NOMO-1 (cell line): ENCODE measurements at regions not wholly inside any gene's neighbourhood (a gene's known extent, or its start where the extent isn't known, plus 50 kb on each side); places are given as distances from the start of the nearest gene placed in this dataset.
A peak's percentile ranks its signal among the peaks of the same experiment; 100 is the strongest.
"Not testable (repeated sequence)": the region's sequence is repeated elsewhere in the genome, so short reads cannot be mapped to it uniquely, and the experiment has no call there.

Experiments used
- DNase-seq, 2 experiments: peaks; one replicate each; lab custom pipeline; 2025; ENCODE audit not compliant: unreplicated experiment in 2 of 2; lab: John Stamatoyannopoulos, UW

GRCh38 chr10:30199376-30200016 lies 140.1 kb upstream of the JCAD start:
- no peak for DNase-seq

- DNase-seq: no peak
These were observed 137.8 kb upstream of the JCAD start for GRCh38 chr10:30197186-30197585.

DNA sequence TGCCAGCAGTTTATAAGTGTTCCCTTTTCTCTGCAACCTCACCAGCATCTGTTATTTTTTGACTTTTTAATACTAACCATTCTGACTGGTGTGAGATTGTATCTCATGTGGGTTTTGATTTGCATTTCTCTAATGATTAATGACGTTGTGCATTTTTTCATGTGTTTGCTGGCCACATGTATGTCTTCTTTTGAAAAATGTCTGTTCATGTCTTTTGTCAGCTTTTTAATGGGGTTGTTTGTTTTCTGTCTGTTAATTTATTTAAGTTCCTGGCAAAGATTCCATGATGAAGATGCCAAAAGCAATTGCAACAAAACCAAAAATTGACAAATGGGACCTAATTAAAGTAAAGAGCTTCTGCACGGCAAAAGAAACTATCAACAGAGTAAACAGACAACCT lies 137.2 kb upstream of the JCAD start:
- not testable (repeated sequence) for DNase-seq

DNA sequence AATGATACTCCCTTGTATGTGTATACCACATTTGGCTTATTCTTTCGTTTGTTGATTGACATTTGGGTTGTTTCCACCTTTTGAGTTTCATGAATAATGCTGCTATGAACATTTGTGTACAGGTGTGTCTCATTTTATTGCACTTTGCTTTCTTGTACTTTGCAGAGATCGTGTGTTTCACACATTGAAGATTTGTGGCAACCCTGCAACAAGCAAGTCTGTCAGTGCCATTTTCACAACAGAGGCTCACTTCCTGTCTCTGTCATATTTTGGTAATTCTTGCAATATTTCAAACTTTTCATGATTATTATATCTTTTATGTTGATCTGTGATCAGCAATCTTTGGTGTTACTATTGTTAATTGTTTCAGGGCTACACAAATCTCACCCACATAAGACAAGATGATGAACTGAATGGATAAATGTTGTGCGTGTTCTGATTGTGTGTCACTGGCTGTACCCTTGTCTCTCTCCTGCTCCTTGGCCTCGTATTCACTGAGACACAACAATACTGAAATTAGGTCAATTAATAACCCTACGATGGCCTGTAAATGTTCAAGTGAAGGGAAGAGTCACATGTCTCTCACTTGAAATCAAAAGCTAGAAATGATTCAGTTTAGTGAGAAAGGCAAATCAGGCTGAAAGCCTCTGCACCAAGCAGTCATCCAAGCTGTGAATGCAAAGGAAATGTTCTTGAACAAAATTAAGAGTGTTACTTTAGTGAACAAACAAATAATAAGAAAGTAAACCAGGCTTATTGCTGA lies 133.6 kb upstream of the JCAD start:
- peak in 1 of 2 experiments; percentile 4 for DNase-seq

GRCh38 chr10:30190577-30191552 lies 131.5 kb upstream of the JCAD start:
- DNase-seq: no peak

DNA sequence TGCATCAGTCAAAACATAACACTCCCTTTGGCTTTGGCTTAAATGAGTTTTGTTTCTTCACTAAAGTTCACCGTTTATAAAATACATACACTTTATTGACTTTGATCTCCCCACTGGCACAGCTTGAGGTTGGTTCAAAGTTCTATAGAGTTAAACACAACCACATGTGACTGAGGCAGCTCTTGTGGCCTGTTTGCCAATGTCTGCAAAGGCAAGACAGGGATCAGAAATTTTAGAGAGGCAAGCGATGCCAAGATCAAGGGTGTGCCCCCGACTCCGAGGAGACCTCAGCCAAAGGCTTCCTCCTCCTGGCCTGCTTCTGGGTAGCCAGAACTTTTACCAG lies 129.8 kb upstream of the JCAD start:
- no peak for DNase-seq

DNA sequence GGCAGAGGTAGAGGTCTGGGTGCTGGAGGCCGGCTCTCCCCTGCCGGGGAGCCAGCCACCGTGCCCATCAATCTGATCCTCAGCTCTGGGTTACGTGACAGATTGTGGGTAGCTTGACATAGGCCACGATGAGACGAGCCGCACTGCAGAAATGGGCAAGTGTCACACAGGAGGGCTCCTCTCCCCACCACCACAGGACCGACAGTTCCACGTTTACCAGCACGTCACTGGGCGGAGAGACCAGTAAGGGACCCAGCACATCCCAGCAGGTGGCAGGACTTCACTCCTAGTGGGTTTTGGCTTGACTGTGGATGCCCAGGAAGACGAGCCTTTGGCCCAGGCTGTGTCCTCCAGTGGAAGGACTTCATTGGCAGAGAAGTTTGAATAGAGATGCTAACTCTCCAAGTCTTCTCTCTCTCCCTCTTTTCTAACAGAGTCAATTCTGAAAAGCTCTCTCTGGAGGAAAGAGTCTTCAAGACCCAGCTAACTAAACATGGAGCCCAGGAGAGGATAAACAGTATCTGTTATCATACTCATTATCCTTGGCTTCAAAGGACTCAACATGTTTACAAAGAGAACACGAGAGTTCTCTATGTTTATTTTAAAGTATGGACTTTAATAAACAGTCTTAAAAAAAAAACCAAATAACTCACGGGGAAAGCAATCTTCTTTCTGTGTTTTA lies 129.3 kb upstream of the JCAD start:
- no peak for DNase-seq

DNA sequence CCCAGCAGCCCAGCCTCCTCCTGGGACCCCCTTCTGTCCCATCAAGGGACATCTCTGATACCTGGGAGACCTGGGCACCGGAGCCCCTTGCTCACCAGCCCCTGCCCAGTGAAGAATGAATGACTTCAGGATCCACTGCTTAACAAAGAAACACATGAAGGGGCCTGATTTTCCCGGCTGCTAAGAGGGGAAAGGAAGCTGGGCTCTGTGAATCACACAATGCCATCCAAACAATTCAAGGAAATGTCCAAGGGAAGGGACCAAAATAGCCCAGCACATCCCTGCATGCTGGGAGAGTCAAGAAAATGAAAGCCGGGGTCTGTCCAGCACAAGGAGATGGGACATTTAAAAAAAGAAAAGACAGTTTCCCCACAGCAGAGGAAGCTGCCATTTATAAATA lies 128.7 kb upstream of the JCAD start:
- no peak for DNase-seq

DNA sequence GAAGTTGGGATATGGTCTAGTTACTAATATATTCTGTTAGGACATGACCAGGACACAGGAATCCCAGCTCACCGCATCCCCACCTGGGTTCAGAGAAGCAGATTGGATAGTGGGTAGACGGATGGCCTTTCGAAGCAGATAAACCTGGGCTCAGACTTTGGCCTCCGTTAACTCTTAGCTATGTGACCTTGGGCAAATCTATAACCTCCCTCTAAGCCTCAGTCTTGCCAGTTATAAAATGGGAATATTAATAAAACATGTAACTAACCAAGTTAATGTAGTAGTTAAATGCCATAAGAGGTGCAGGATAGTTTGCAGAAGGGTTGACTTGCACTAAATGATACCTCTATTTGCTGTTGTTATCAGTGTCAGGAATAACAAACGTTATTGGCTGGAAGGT lies 127.6 kb upstream of the JCAD start:
- no peak for DNase-seq

DNA sequence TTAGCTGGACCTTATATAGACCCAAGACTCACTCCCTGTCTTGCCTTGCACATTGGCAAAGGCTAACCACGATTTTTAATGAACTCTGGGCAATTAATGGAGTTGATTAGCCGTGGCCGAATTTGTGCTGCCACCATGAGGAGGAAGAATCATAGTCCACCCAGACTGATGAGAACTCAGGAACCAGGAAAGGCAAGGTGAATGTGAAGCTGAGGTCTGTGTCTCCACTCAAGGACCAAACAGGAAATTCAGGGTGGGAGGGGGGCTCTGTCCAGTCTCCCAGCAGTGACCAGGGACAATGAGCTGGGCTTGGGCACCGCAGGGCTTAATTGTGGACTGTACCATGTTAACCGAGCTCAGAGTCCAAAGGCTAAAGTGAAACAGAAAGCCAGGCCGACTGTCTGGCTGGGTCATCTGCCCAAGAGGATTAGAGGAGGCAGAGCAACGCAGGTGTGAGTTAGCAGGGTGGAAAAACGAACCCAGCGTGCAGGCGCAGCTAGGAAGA lies 127.0 kb upstream of the JCAD start:
- peak; percentile 46 to 56 for DNase-seq

- DNase-seq: no peak
These were observed 126.5 kb upstream of the JCAD start for GRCh38 chr10:30185916-30186315.

DNA sequence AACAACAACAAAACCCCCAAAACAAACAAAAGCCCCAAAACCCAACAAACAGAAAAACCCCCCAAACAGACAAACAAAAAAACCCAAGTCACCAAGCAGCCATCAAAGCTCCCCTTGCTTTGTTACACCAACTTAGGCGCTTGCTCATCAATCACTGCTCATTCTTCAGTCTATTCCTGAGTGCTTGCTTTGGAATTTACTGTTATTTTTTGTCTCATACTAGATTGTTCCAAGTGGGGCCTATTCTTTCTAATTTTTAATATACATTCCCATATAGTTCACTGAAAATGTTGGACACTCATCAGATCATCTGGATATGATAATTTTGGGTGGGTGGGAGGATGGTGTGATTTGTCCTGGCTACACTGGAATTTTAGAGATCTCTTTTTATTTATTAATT lies 126.0 kb upstream of the JCAD start:
- no peak for DNase-seq

DNA sequence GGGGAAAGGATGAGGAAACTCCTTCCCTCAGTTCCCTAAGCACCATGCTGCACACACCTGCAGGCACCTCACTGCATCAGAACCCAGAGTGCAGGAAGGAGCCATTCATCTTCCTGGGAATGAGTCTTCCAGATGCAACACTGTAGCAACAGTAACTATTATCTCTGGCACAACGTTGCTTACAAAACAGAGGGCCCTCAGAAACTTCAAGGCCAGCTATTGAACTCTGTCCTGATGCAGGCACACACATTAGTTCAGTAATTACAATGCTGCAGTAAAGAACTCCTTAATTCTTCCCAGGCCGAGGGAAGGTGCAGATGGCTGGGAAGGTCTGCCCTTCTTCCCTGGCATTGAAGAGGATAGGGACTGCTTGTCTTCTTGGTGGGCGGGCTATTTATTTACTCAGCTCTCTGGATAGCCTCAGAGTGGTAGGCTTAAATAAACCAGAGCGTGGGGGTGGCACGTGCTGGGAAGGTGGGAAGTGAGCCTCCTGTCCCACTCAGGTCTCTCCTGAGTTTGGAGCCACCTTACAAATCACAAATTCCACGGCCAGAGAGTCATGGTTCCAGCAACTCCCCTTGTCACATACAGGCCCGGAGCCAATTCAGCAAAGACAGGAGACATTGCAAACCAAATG lies 125.1 kb upstream of the JCAD start:
- DNase-seq: no peak

GRCh38 chr10:30183055-30183402 lies 123.6 kb upstream of the JCAD start:
- no peak for DNase-seq

- DNase-seq: no peak
These were observed 123.0 kb upstream of the JCAD start for GRCh38 chr10:30182191-30183054.

- no peak for DNase-seq
These were observed 119.1 kb upstream of the JCAD start for GRCh38 chr10:30178356-30178964.

GRCh38 chr10:30176776-30177533 lies 117.6 kb upstream of the JCAD start:
- no peak for DNase-seq

- DNase-seq: no peak
These were observed 116.8 kb upstream of the JCAD start for GRCh38 chr10:30176182-30176581.
